HEK293 (cell line): ENCODE measurements at regions not wholly inside any gene's neighbourhood (a gene's known extent, or its start where the extent isn't known, plus 50 kb on each side); places are given as distances from the start of the nearest gene placed in this dataset.
A peak's percentile ranks its signal among the peaks of the same experiment; 100 is the strongest.
"Not testable (repeated sequence)": the region's sequence is repeated elsewhere in the genome, so short reads cannot be mapped to it uniquely, and the experiment has no call there.

Source experiments
- CTCF ChIA-PET: fragments of 350-600 bp; formaldehyde crosslinking; extraction: SDS; loops from one replicate; lab custom pipeline; 2021; ENCODE audit warnings: antibody characterized with exemption; lab: Yijun Ruan, JAX
- POLR2A ChIA-PET: fragments of 300-600 bp; formaldehyde crosslinking; extraction: SDS; loops from one replicate; lab custom pipeline; 2020; ENCODE audit warnings: antibody characterized with exemption, inconsistent platforms; lab: Yijun Ruan, JAX
- H3K27ac ChIP-seq: fragments of 200-500 bp; sonication (Bioruptor generic); 2 replicates; pipeline ENCODE4 v1.5.1; 2014; ENCODE audit warnings: low read depth, low read length, control low read depth, inconsistent platforms; ENCODE audit errors: extremely low read depth
- H3K36me3 ChIP-seq, 2 experiments: fragments of 200-500 bp in 1 of 2; sonication (Bioruptor generic) in 1 of 2; 1 replicate in 1 of 2; 2 replicates in 1 of 2; pipeline ENCODE4 v1.5.1; 2014 to 2017; ENCODE audit warnings: inconsistent platforms in 2 of 2, low read length in 2 of 2; ENCODE audit not compliant: control insufficient read depth in 2 of 2, insufficient read depth in 1 of 2
- H3K4me1 ChIP-seq: fragments of 200-500 bp; sonication (Bioruptor generic); 2 replicates; pipeline ENCODE4 v1.5.1; 2014; ENCODE audit warnings: mild to moderate bottlenecking, low read length, inconsistent platforms; ENCODE audit not compliant: control insufficient read depth, insufficient read depth
- H3K4me3 ChIP-seq: 2 replicates; pipeline ENCODE4 v1.5.1; 2011; ENCODE audit warnings: low read depth, mild to moderate bottlenecking, control low read depth, low read length, moderate library complexity
- H3K9me3 ChIP-seq: fragments of 200-500 bp; sonication (Bioruptor generic); 2 replicates; pipeline ENCODE4 v1.5.1; 2014; ENCODE audit warnings: low read depth, low read length, inconsistent platforms; ENCODE audit not compliant: control insufficient read depth, insufficient read depth
- CTCF ChIP-seq: fragments of 450-650 bp; formaldehyde crosslinking; IDR thresholded peaks from 2 replicates; pipeline ENCODE4 v1.5.1; 2016; ENCODE audit warnings: missing biosample characterization, missing genetic modification characterization
- FEZF1 ChIP-seq: fragments of 450-650 bp; formaldehyde crosslinking; IDR thresholded peaks from 2 replicates; pipeline ENCODE4 v1.5.1; 2016; ENCODE audit warnings: missing biosample characterization, missing genetic modification characterization
- MYNN ChIP-seq: fragments of 450-650 bp; formaldehyde crosslinking; IDR thresholded peaks from 2 replicates; pipeline ENCODE4 v1.5.1; 2016; ENCODE audit warnings: missing biosample characterization, missing genetic modification characterization, borderline replicate concordance
- OSR2 ChIP-seq: fragments of 450-650 bp; formaldehyde crosslinking; IDR thresholded peaks from 2 replicates; pipeline ENCODE4 v1.5.1; 2016; ENCODE audit warnings: missing biosample characterization, missing genetic modification characterization
- PRDM4 ChIP-seq: fragments of 450-650 bp; formaldehyde crosslinking; IDR thresholded peaks from 2 replicates; pipeline ENCODE4 v1.5.1; 2017; ENCODE audit warnings: missing biosample characterization, missing genetic modification characterization
- PRDM6 ChIP-seq: fragments of 450-650 bp; formaldehyde crosslinking; IDR thresholded peaks from 2 replicates; pipeline ENCODE4 v1.5.1; 2017; ENCODE audit warnings: missing biosample characterization, missing genetic modification characterization
- SP2 ChIP-seq: fragments of 450-650 bp; formaldehyde crosslinking; IDR thresholded peaks from 2 replicates; pipeline ENCODE4 v1.5.1; 2016; ENCODE audit warnings: missing biosample characterization, missing genetic modification characterization
- ZBTB17 ChIP-seq: fragments of 450-650 bp; formaldehyde crosslinking; IDR thresholded peaks from 2 replicates; pipeline ENCODE4 v1.5.1; 2016; ENCODE audit warnings: missing biosample characterization, missing genetic modification characterization
- ZFHX2 ChIP-seq: fragments of 450-650 bp; formaldehyde crosslinking; conservative IDR thresholded peaks from 2 replicates; pipeline ENCODE4 v1.5.1; 2016; ENCODE audit warnings: missing biosample characterization, missing genetic modification characterization
- ZFP41 ChIP-seq: fragments of 450-650 bp; formaldehyde crosslinking; IDR thresholded peaks from 2 replicates; pipeline ENCODE4 v1.5.1; 2016; ENCODE audit warnings: missing biosample characterization, missing genetic modification characterization, borderline replicate concordance
- ZNF169 ChIP-seq: fragments of 450-650 bp; formaldehyde crosslinking; IDR thresholded peaks from 2 replicates; pipeline ENCODE4 v1.5.1; 2016; ENCODE audit warnings: missing biosample characterization, missing genetic modification characterization
- ZNF184 ChIP-seq: fragments of 450-650 bp; IDR thresholded peaks from 2 replicates; pipeline ENCODE4 v1.5.1; 2018; ENCODE audit warnings: missing biosample characterization, mild to moderate bottlenecking, missing genetic modification characterization
- ZNF362 ChIP-seq: fragments of 450-650 bp; formaldehyde crosslinking; IDR thresholded peaks from 2 replicates; pipeline ENCODE4 v1.5.1; 2016; ENCODE audit warnings: missing biosample characterization, missing genetic modification characterization
- ZNF544 ChIP-seq: fragments of 450-650 bp; formaldehyde crosslinking; IDR thresholded peaks from 2 replicates; pipeline ENCODE4 v1.5.0; 2017; ENCODE audit warnings: missing biosample characterization, missing genetic modification characterization
- ZNF580 ChIP-seq: fragments of 450-650 bp; formaldehyde crosslinking; IDR thresholded peaks from 2 replicates; pipeline ENCODE4 v1.5.1; 2016; ENCODE audit warnings: missing biosample characterization, missing genetic modification characterization
- ZNF843 ChIP-seq: fragments of 450-650 bp; formaldehyde crosslinking; IDR thresholded peaks from 2 replicates; pipeline ENCODE4 v1.5.1; 2016; ENCODE audit warnings: missing biosample characterization, missing genetic modification characterization

- TF ChIP-seq ZFHX2 (tag by site-specific recombination): no peak
- ChIA-PET CTCF (no interaction called here), POLR2A (no interaction called here)
- Histone ChIP-seq H3K36me3 (no peaks in the 10 kb centered on the region), H3K9me3 (no peaks in the 10 kb centered on the region), H3K4me1 (no peaks in the 10 kb centered on the region), H3K4me3 (no peak overlapping the region), H3K27ac (no peak overlapping the region)
Measured at GRCh38 chr3:101117980-101118379, 124.8 kb upstream of the ABI3BP start.

GRCh38 chr3:101117465-101117864 lies 124.2 kb upstream of the ABI3BP start:
- Histone ChIP-seq H3K36me3 (no peaks in the 10 kb centered on the region), H3K4me1 (no peaks in the 10 kb centered on the region)
- POLR2A ChIA-PET: no interaction called here
- TF ChIP-seq ZNF362 (tag by site-specific recombination): no peak
- TF ChIP-seq MYNN (tag by site-specific recombination): no peak
- TF ChIP-seq, all 188 proteins: peak for 0
- Histone ChIP-seq H3K4me3 (no peak overlapping the region), H3K9me3 (no peaks in the 10 kb centered on the region), H3K27ac (no peak overlapping the region)
- CTCF ChIA-PET: no interaction called here

GRCh38 chr3:101110295-101110694 lies 117.1 kb upstream of the ABI3BP start:
- H3K4me1 ChIP-seq, CTCF ChIA-PET, H3K4me3 ChIP-seq, H3K27ac ChIP-seq, POLR2A ChIA-PET, H3K36me3 ChIP-seq, H3K9me3 ChIP-seq: not testable (repeated sequence)

GRCh38 chr3:101104321-101104720 lies 111.1 kb upstream of the ABI3BP start:
- H3K36me3 ChIP-seq: no peaks in the 10 kb centered on the region
- CTCF ChIA-PET: no interaction called here
- H3K27ac ChIP-seq: no peak overlapping the region
- TF ChIP-seq ZFP41 (no peak), ZNF184 (tag by site-specific recombination) (no peak), OSR2 (tag by site-specific recombination) (peak; percentile 43; the same call in 1 of the 2 replicates), CTCF (no peak)
- no peak overlapping the region for H3K4me3 ChIP-seq
- POLR2A ChIA-PET: no interaction called here
- H3K4me1 ChIP-seq: no peaks in the 10 kb centered on the region
- H3K9me3 ChIP-seq: no peaks in the 10 kb centered on the region

GRCh38 chr3:101102678-101103296 lies 109.6 kb upstream of the ABI3BP start:
- CTCF ChIA-PET: no interaction called here

More at GRCh38 chr3:101102678-101103296, 109.6 kb upstream of the ABI3BP start:
- Histone ChIP-seq H3K36me3 (no peaks in the 10 kb centered on the region), H3K4me3 (no peak overlapping the region), H3K9me3 (no peaks in the 10 kb centered on the region), H3K4me1 (no peaks in the 10 kb centered on the region), H3K27ac (no peak overlapping the region)
- POLR2A ChIA-PET: no interaction called here
- TF ChIP-seq SP2 (tag by site-specific recombination) (no peak), ZBTB17 (tag by site-specific recombination) (0 out of 2 replicates have a peak, but pooled peaks have one; percentile 24), PRDM6 (tag by site-specific recombination) (peak; percentile 47; the same call in 1 of the 2 replicates), ZNF544 (tag by site-specific recombination) (no peak), PRDM4 (peak; percentile 63), ZNF580 (tag by site-specific recombination) (peak; percentile 57; the same call in 1 of the 2 replicates), FEZF1 (peak; percentile 74), OSR2 (tag by site-specific recombination) (peak; percentile 55), ZNF843 (peak; percentile 77), ZNF169 (tag by site-specific recombination) (no peak)
